ENCODE measurements at regions not wholly inside any gene's neighbourhood (a gene's known extent, or its start where the extent isn't known, plus 50 kb on each side); places are given as distances from the start of the nearest gene placed in this dataset.

DNA sequence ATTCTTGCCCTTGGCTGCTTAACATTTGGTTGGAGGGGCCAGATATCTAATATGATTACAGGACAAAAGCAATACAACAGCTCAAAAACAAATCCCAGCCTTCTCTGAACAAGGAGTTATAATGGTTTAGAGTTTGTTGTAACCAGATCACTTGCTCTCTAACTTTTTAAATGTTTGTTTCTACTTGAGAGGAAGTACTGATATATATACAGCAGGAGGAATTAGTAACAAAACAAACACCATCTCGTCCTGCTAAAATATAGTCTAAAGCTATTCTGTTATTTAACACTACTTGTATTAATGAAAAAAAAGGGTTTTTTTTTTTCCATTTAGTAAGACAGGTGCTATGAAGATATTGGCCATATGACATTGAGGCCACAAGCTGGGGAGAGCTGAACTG is 60.9 kb upstream of the TMEM17 start:
- no peak for DNase-seq (ENCODE audit: low spot score)

DNA sequence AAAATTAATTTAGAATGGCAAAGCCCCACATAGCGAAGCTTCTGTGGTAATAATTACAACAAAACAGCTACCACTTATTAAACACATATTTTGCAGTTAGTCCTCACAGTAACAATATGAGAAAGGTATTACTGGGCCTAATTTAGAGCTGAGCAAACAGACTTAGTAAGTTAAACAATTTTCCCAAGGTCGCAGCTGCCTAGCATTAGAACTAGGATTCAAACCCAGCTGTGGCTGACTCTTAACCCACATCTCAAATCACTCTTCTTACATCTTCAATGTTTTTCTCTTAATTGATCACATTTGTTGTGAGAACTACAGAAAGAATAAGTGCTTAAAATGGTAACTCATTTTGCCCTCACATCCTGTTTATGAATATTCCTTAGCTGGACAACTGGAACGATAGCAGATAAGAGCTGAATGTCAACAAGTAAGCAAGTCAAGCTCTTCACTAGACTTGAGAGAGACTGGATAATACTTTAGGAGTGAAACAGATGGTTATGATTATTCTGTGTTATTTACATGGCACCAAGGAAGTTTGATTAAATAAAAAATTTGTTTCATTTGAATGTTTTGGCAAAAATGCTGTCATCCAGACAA is 59.4 kb upstream of the TMEM17 start:
- DNase-seq (ENCODE audit: low spot score): no peak

DNA sequence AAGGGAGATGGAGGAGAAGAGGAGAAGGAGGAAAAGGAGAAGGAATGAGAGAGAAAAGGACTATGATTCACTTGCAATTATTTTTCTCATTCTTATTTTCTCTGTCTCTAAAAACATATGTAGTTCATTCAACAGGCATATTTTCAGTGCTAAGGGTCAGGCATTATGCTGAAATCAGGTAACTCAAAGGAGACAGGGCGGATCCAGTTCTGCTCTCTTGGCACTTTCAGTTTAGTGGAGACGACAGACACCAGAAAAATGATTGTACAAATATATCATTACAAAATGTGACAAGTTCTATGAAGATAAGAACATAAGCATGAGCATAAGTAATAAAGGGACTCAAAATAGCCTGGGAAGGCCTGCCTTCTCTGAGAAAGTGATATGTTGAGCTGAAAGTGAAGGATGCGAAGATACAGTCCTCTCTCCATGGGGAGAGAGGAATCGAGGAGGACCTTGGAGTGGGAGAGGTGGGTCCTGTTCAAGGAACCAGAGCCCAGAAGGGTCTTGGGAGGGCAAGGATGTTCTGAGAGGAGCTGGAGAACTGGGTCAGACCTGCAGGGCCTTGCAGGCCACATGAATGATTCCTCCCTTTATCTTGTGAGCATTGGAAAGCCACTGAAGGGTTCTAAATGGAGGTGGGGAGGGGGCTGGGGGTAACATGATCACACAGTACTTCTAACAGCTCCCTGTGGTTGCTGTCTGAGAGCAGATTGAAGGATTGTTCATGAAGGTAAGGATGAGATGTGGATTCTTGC is 58.6 kb upstream of the TMEM17 start:
- DNase-seq (ENCODE audit: low spot score): no peak

DNA sequence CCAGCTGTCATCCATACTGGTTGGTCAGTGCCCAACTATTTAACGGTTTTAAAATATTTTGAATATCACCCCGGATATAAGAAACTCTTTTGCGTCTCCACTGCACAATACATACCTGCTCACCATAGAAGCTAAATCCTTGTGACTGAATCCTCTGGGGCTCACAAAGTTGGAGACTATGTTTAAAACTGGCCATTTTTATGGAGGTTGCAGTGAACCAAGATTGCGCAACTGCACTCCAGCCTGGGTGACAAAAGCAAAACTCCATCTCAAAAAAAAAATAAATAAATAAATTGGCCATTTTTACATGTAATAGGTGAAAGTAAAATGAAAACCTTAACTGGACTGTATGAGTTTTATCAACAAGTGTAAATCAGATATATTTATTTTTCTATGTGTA is 55.6 kb upstream of the TMEM17 start:
- no peak for DNase-seq (ENCODE audit: low spot score)

DNA sequence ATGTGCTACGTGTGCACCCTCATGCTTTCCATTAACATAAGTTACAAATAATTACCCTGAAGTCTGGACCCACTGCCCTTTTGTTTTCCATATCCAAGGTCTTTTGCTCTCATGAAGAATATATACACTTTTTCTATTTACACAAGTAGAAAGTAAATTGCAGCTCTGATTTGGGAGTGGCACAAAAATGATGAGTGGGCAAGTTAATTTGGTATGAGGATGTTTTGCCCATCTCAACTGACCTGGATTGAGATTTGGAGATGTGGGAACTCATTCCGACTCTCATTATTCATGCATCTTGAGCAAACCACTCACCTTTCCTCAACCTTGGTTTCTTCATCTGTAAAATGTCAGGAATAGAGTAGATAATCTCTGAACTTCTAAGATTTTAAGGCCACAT is 53.6 kb upstream of the TMEM17 start:
- DNase-seq (ENCODE audit: low spot score): no peak

DNA sequence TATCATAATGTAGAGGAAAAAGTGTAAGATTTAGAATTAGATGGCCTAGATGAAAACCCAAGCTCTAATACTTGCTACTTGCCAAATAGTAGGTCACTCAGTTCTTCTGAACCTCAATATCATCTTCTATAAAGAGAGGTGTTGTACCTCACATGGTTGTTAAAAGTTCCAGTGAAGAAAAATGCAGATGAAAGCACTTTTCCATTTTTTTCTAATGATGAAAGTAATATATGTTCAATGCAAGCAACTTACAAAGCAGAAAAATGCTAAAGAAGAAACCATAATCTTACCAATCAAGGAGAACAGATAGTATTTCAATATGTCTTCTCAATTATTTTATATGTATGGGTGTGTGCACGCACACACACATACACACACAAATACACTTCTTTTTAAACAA is 52.7 kb upstream of the TMEM17 start:
- DNase-seq (ENCODE audit: low spot score): no peak

DNA sequence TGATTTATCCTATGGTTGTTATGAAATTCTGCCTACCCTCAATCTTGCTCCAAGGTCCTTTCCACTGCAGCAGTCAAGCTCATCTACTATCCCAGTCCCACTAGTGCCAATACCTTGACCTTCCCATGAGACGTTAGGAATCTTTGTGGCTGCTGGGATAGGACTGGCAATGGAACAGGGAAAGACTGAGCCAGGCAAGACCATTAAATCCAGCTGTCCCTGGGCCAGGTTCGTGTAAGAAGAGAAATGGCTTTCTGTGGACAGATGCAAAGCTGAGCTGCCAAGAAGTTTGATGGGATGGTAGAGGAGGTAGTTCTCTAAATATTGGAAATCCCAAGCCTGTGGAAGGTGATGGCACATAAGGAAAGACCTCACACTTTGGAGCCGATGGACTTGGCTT is 50.1 kb upstream of the TMEM17 start:
- no peak for DNase-seq (ENCODE audit: low spot score)

Data from mucosa of gallbladder (tissue), 1 donor.